Colonic mucosa (tissue), 4 donors: ENCODE measurements at regions not wholly inside any gene's neighbourhood (a gene's known extent, or its start where the extent isn't known, plus 50 kb on each side); places are given as distances from the start of the nearest gene placed in this dataset.
"Not testable (repeated sequence)": the region's sequence is repeated elsewhere in the genome, so short reads cannot be mapped to it uniquely, and the experiment has no call there.

Experiments
- DNase-seq: peaks from one replicate; pipeline ENCODE4 v3.0.0-alpha.2; 2020
- H3K27ac ChIP-seq: fragments of 200-600 bp; one replicate; pipeline ENCODE4 v1.8.0; 2021
- H3K27me3 ChIP-seq: fragments of 200-600 bp; one replicate; pipeline ENCODE4 v1.8.0; 2021
- H3K36me3 ChIP-seq: fragments of 200-600 bp; one replicate; pipeline ENCODE4 v1.8.0; 2021
- H3K4me1 ChIP-seq: fragments of 200-600 bp; one replicate; pipeline ENCODE4 v1.8.0; 2021; ENCODE audit warnings: mild to moderate bottlenecking
- H3K4me3 ChIP-seq: fragments of 200-600 bp; one replicate; pipeline ENCODE4 v1.8.0; 2021
- H3K9ac ChIP-seq, 2 donors: one replicate each; pipeline ENCODE4 v1.7.0; 2013; ENCODE audit warnings: control low read depth in 2 of 2, low read depth in 2 of 2, low read length in 2 of 2
- H3K9me3 ChIP-seq: fragments of 200-600 bp; one replicate; pipeline ENCODE4 v1.8.0; 2021
- CTCF ChIP-seq: fragments of 200-600 bp; IDR thresholded peaks from one replicate; pipeline ENCODE4 v1.8.0; 2022; ENCODE audit warnings: antibody characterized with exemption, mild to moderate bottlenecking
- intact Hi-C: fragments of 100-400 bp; cut with DNase I; formaldehyde crosslinking; loops from one replicate; pipeline ENCODE4 v1.14.1; 2022
- donor health status: healthy.
- donor health status: DM: no; HTN: no; CAD: no.
- donor health status: DM: no; HTN: no; CAD: no.

- Histone ChIP-seq H3K4me1 (no peaks in the 10 kb centered on the region), H3K9ac (no peak overlapping the region), H3K9me3 (no peaks in the 10 kb centered on the region), H3K27ac (no peak overlapping the region), H3K36me3 (no peaks in the 10 kb centered on the region), H3K4me3 (no peak overlapping the region), H3K27me3 (no peaks in the 10 kb centered on the region)
- TF ChIP-seq CTCF, result no peak
- DNase-seq, result no peak
- intact Hi-C loops, result no loop called here
These were observed 113.2 kb upstream of the STX18 start for GRCh38 chr4:4655011-4655410.

- H3K9me3 ChIP-seq, result no peaks in the 10 kb centered on the region
- no peaks in the 10 kb centered on the region for H3K27me3 ChIP-seq
- H3K36me3 ChIP-seq, result no peaks in the 10 kb centered on the region
- no peak overlapping the region for H3K9ac ChIP-seq
- no peak for DNase-seq
- no peaks in the 10 kb centered on the region for H3K4me1 ChIP-seq
- intact Hi-C loops, result no loop called here
- no peak overlapping the region for H3K27ac ChIP-seq
- no peak for TF ChIP-seq CTCF
- H3K4me3 ChIP-seq, result no peak overlapping the region
These were observed 110.2 kb upstream of the STX18 start for GRCh38 chr4:4651811-4652755.

- H3K36me3 ChIP-seq, result no peaks in the 10 kb centered on the region
- H3K4me1 ChIP-seq, result no peaks in the 10 kb centered on the region
- no peak overlapping the region for H3K9ac ChIP-seq
- no peak overlapping the region for H3K4me3 ChIP-seq
- no peak for TF ChIP-seq CTCF
- intact Hi-C loops, result no loop called here
- no peak overlapping the region for H3K27ac ChIP-seq
- no peaks in the 10 kb centered on the region for H3K27me3 ChIP-seq
- DNase-seq, result no peak
- H3K9me3 ChIP-seq, result no peaks in the 10 kb centered on the region
These were observed 105.2 kb upstream of the STX18 start for GRCh38 chr4:4647041-4647440.

GRCh38 chr4:4645743-4646142, 103.9 kb upstream of the STX18 start:
- Histone ChIP-seq H3K27ac (no peak overlapping the region), H3K4me1 (no peaks in the 10 kb centered on the region), H3K36me3 (no peaks in the 10 kb centered on the region), H3K9me3 (no peaks in the 10 kb centered on the region), H3K4me3 (no peak overlapping the region), H3K27me3 (no peaks in the 10 kb centered on the region), H3K9ac (no peak overlapping the region)
- no peak for TF ChIP-seq CTCF
- intact Hi-C loops, result no loop called here
- DNase-seq, result no peak

- H3K4me3 ChIP-seq, H3K27ac ChIP-seq, H3K4me1 ChIP-seq, H3K9ac ChIP-seq, H3K36me3 ChIP-seq, DNase-seq, H3K27me3 ChIP-seq, H3K9me3 ChIP-seq, intact Hi-C loops: not testable (repeated sequence)
These were observed 102.4 kb upstream of the STX18 start for GRCh38 chr4:4644277-4644676.

- DNase-seq, H3K4me3 ChIP-seq, H3K9ac ChIP-seq, H3K27ac ChIP-seq, H3K27me3 ChIP-seq, H3K4me1 ChIP-seq, H3K9me3 ChIP-seq, H3K36me3 ChIP-seq, intact Hi-C loops: not testable (repeated sequence)
These were observed 101.9 kb upstream of the STX18 start for GRCh38 chr4:4643743-4644142.
